K562 (cell line): ENCODE measurements at regions not wholly inside any gene's neighbourhood (a gene's known extent, or its start where the extent isn't known, plus 50 kb on each side); places are given as distances from the start of the nearest gene placed in this dataset.

Experiments used
- ATAC-seq: fragments of 200-7000 bp; cut with Tn5 transposase; 3 replicates; pipeline ENCODE4 v1.9.1; 2020; ENCODE audit warnings: moderate library complexity
- BruUV-seq: library from RNA; stranded (reverse); fragments of 400-500 nt; replicated peaks from 2 replicates; lab custom pipeline; 2021; lab: Mats Ljungman, UMichigan
- CTCF ChIA-PET: fragments of 300-600 bp; formaldehyde crosslinking; extraction: SDS; loops from one replicate; lab custom pipeline; 2021; ENCODE audit warnings: low intra/inter-chr PET ratio; lab: Yijun Ruan, JAX
- POLR2A ChIA-PET: fragments of 300-600, 350-650 bp; sonication (Branson Sonifier 250); formaldehyde crosslinking; extraction: SDS; loops from one replicate; lab custom pipeline; 2021; ENCODE audit warnings: antibody characterized with exemption, inconsistent platforms; lab: Yijun Ruan, JAX
- DNase-seq, 4 experiments: peaks; one replicate each; pipeline versions ENCODE4 v3.0.0 to v3.0.0-alpha.2; 2011 to 2018; ENCODE audit warnings: low spot score in 3 of 4, mixed read lengths in 3 of 4; ENCODE audit errors: extremely low read depth in 1 of 4
- FAIRE-seq: peaks from 2 replicates; lab custom pipeline; 2011; peaks lifted over from hg19 to GRCh38; lab: Jason Lieb, UNC
- H2AFZ ChIP-seq: 2 replicates; pipeline ENCODE4 v1.6.0; 2011; ENCODE audit warnings: low read depth, low read length, control low read depth, inconsistent platforms
- H3K27ac ChIP-seq: fragments of 200-600 bp; 3 replicates; pipeline ENCODE4 v1.8.0; 2011; ENCODE audit warnings: low read depth, mild to moderate bottlenecking, control low read depth, inconsistent platforms, low read length, moderate library complexity, mixed read lengths; ENCODE audit errors: extremely low read depth
- H3K27me3 ChIP-seq, 2 experiments: fragments of 300-600 bp in 1 of 2; 2 replicates in 1 of 2; 3 replicates in 1 of 2; pipeline versions ENCODE4 v1.6.0 to v1.8.0; 2011; ENCODE audit warnings: inconsistent platforms in 2 of 2, low read length in 2 of 2, mild to moderate bottlenecking in 1 of 2, mixed read lengths in 1 of 2, moderate library complexity in 1 of 2; ENCODE audit not compliant: control insufficient read depth in 2 of 2, insufficient read depth in 2 of 2
- H3K36me3 ChIP-seq: fragments of 300-600 bp; 3 replicates; pipeline ENCODE4 v1.8.0; 2011; ENCODE audit warnings: mild to moderate bottlenecking, low read length, inconsistent platforms; ENCODE audit not compliant: control insufficient read depth, insufficient read depth
- H3K4me1 ChIP-seq, 2 experiments: fragments of 200-600 bp in 1 of 2; replicated peaks in 1 of 2; 2 replicates in 1 of 2; 3 replicates in 1 of 2; pipeline versions ENCODE4 v1.5.1 to v1.8.0; 2011; ENCODE audit warnings: inconsistent platforms in 2 of 2, low read length in 2 of 2, mild to moderate bottlenecking in 1 of 2, mixed read lengths in 1 of 2, moderate library complexity in 1 of 2; ENCODE audit not compliant: control insufficient read depth in 2 of 2, insufficient read depth in 2 of 2
- H3K4me2 ChIP-seq: 2 replicates; pipeline ENCODE4 v1.6.1; 2011; ENCODE audit warnings: low read length, control low read depth, inconsistent platforms, mixed read lengths; ENCODE audit not compliant: insufficient read depth
- H3K4me3 ChIP-seq: fragments of 200-600 bp; sonication (generic), shearing (Covaris generic); 2 replicates; pipeline ENCODE4 v1.5.1; 2016; ENCODE audit warnings: control low read depth, inconsistent platforms
- H3K79me2 ChIP-seq: fragments of 200-600 bp; 3 replicates; pipeline ENCODE4 v1.8.0; 2011; ENCODE audit warnings: low read length, inconsistent platforms; ENCODE audit not compliant: control insufficient read depth, insufficient read depth
- H3K9ac ChIP-seq, 2 experiments: 2 replicates each; pipeline versions ENCODE4 v1.6.0 to v1.6.1; 2011; ENCODE audit warnings: low read depth in 2 of 2, low read length in 2 of 2, control low read depth in 1 of 2, inconsistent platforms in 1 of 2, mild to moderate bottlenecking in 1 of 2, mixed read lengths in 1 of 2; ENCODE audit not compliant: insufficient read depth in 1 of 2
- H3K9me1 ChIP-seq: one replicate; pipeline ENCODE4 v1.6.0; 2011; ENCODE audit warnings: inconsistent platforms, mild to moderate bottlenecking, low read length, moderate library complexity; ENCODE audit not compliant: control insufficient read depth, insufficient read depth
- H3K9me3 ChIP-seq: replicated peaks from 2 replicates; pipeline ENCODE4 v1.5.1; 2011; ENCODE audit warnings: low read depth, low read length, inconsistent platforms; ENCODE audit not compliant: control insufficient read depth, insufficient read depth
- H4K20me1 ChIP-seq: replicated peaks from 2 replicates; pipeline ENCODE4 v1.6.1; 2011; ENCODE audit warnings: low read length, inconsistent platforms, mixed read lengths; ENCODE audit not compliant: control insufficient read depth, insufficient read depth
- CHD2 ChIP-seq: IDR thresholded peaks from 2 replicates; pipeline ENCODE4 v1.6.1; 2011; ENCODE audit warnings: low read depth, low read length
- ETV1 ChIP-seq: fragments of 450-650 bp; conservative IDR thresholded peaks from 2 replicates; pipeline ENCODE4 v1.6.1; 2016; ENCODE audit warnings: missing genetic modification characterization, control low read depth, low read depth, missing compliant biosample characterization
- FOXA1 ChIP-seq: fragments of 450-650 bp; IDR thresholded peaks from 2 replicates; pipeline ENCODE4 v1.6.1; 2016; ENCODE audit warnings: mild to moderate bottlenecking, borderline replicate concordance
- GATA2 ChIP-seq: sonication (generic); formaldehyde crosslinking; IDR thresholded peaks from 2 replicates; pipeline ENCODE4 v1.4.0; 2020; ENCODE audit warnings: mild to moderate bottlenecking, missing genetic modification reagents
- GTF2F1 ChIP-seq: IDR thresholded peaks from 2 replicates; pipeline ENCODE4 v1.6.1; 2011; ENCODE audit warnings: low read depth, low read length, improper control_type of control experiment
- HDAC1 ChIP-seq, 2 experiments: fragments of 450-650 bp; IDR thresholded peaks; 2 replicates each; pipeline ENCODE4 v1.6.1; 2016 to 2017; ENCODE audit warnings: inconsistent platforms in 1 of 2, mild to moderate bottlenecking in 1 of 2, moderate library complexity in 1 of 2
- JUN ChIP-seq, 2 experiments: sonication (generic) in 1 of 2; formaldehyde crosslinking in 1 of 2; IDR thresholded peaks; 2 replicates each; pipeline versions ENCODE4 v1.6.1 to v1.8.0; 2012 to 2022; ENCODE audit warnings: borderline replicate concordance in 2 of 2, mild to moderate bottlenecking in 2 of 2, improper control_type of control experiment in 1 of 2, low read depth in 1 of 2, low read length in 1 of 2, missing genetic modification reagents in 1 of 2
- KHSRP ChIP-seq: fragments of 450-650 bp; IDR thresholded peaks from 2 replicates; pipeline ENCODE4 v1.6.1; 2017
- KLF6 ChIP-seq: fragments of 250-450 bp; sonication (Bioruptor Pico); IDR thresholded peaks from 2 replicates; pipeline ENCODE4 v1.4.0; 2020; ENCODE audit warnings: mild to moderate bottlenecking, moderate library complexity, borderline replicate concordance
- PPARD ChIP-seq: fragments of 250-450 bp; sonication (Bioruptor Pico); IDR thresholded peaks from 2 replicates; pipeline ENCODE4 v1.8.0; 2022; ENCODE audit warnings: inconsistent platforms, mild to moderate bottlenecking, moderate library complexity
- SMARCA4 ChIP-seq: fragments of 450-650 bp; IDR thresholded peaks from 2 replicates; pipeline ENCODE4 v1.6.1; 2016
- SRSF1 ChIP-seq: fragments of 200-400 bp; formaldehyde crosslinking; IDR thresholded peaks from 2 replicates; pipeline ENCODE4 v1.6.1; 2017; ENCODE audit warnings: mild to moderate bottlenecking, low read depth, low read length, moderate library complexity
- YY1 ChIP-seq, 3 experiments: IDR thresholded peaks; 2 replicates each; pipeline ENCODE4 v1.6.1; 2011; ENCODE audit warnings: low read length in 2 of 3, mild to moderate bottlenecking in 2 of 3, moderate library complexity in 2 of 3, borderline replicate concordance in 1 of 3, control low read depth in 1 of 3, low read depth in 1 of 3; ENCODE audit not compliant: insufficient read depth in 3 of 3, insufficient replicate concordance in 2 of 3, control insufficient read depth in 1 of 3, insufficient read length in 1 of 3; ENCODE audit errors: extremely low read depth in 1 of 3
- ZNF444 ChIP-seq: fragments of 250-450 bp; sonication (Bioruptor Pico); IDR thresholded peaks from 2 replicates; pipeline ENCODE4 v1.4.0; 2020; ENCODE audit warnings: mild to moderate bottlenecking, moderate library complexity
- WGBS: fragments of 100-300 bp; shearing (Covaris generic); methylation state at CpG from one replicate; pipeline ENCODE4 v1.1.6; 2016; ENCODE audit warnings: low coverage, mixed read lengths; ENCODE audit not compliant: insufficient coverage; ENCODE audit errors: missing lambda C conversion rate; 5-methylcytosine and 5-hydroxymethylcytosine counted together
- in situ Hi-C: fragments of 300-500 bp; cut with MboI; formaldehyde crosslinking; loops from 4 replicates; pipeline ENCODE4 v1.15.0; 2018; ENCODE audit warnings: inconsistent platforms, mixed read lengths
- intact Hi-C: fragments of 100-400 bp; cut with micrococcal nuclease; formaldehyde crosslinking; loops from 2 replicates; pipeline ENCODE4 v1.14.2; 2022
- TF ChIP-seq, protein P1 (sequence below): fragments of 250-450 bp; sonication (Bioruptor Pico); IDR thresholded peaks from 2 replicates; pipeline ENCODE4 v1.4.0; 2020; ENCODE audit warnings: borderline replicate concordance
- TF ChIP-seq, protein P2 (sequence below): fragments of 450-650 bp; IDR thresholded peaks from 2 replicates; pipeline ENCODE4 v1.6.1; 2017; ENCODE audit warnings: antibody characterized with exemption, mild to moderate bottlenecking

DNA sequence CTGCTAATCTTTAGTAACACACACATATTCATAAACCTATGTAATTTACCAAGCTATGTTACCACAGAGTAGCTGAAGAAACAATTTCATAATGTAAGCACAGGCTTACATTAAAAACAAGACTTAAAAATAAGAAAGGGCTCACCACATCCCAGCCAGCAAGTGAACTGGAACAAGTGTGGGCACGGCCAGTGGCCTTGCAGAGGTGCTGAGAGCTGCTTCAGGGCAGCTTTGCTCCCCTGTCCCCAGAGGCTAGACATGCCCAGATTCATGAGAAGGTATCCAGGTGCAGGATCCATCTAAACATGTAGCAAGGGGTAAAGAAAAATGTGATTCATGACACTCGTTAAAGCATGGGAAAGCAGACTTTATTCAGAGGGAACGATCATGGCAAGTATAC, 62.0 kb upstream of the CKS2 start (continued):
- TF ChIP-seq SMARCA4 (no peak), KLF6 (CRISPR knock-in tag) (no peak), GTF2F1 (no peak), PPARD (CRISPR knock-in tag) (no peak), SRSF1 (no peak), GATA2 (CRISPR knock-in tag) (no peak)

DNA sequence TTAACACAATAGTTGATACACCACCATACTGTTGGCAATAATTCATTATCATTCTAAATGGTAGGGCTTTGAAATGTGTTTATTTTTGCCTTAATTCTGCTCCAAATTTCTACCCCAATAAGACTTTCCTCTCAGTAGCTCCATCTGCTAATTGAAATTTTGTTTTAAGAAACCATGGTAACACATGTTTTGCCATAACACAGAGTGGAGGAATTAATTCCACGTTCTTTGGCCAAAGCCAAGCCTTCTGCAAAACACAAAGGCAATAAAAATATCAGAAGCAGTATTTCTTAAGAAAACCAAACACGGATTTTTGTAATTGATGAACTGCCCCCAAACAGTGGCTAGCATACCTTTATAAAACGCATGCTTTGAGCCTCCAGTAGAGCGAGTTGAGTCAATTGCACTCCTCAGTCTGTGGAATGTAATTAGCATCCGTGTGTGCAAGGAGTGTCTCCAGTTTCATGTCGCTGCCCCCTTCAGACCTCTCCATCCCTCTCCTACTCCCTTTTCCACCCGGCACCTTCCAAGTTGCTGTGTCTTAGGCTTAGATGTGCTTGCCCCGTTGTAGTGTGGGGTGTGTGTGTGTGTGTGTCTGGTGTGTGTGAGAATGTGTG, 58.2 kb upstream of the CKS2 start:
- no peaks in the 10 kb centered on the region for H3K9me3 ChIP-seq
- no TSS peak for BruUV-seq
- H4K20me1 ChIP-seq = no peaks in the 10 kb centered on the region
- ATAC-seq (no peak), DNase-seq (no peak), FAIRE-seq (no peak)
- no peaks in the 10 kb centered on the region for H3K9me1 ChIP-seq
- H3K27me3 ChIP-seq = no peaks in the 10 kb centered on the region; a peak in 1 of 5 replicates
- CTCF ChIA-PET = no interaction called here
- POLR2A ChIA-PET = no interaction called here
- H2AFZ ChIP-seq = no peak overlapping the region
- no peak overlapping the region for H3K9ac ChIP-seq
- no peaks in the 10 kb centered on the region for H3K79me2 ChIP-seq
- no peak overlapping the region for H3K27ac ChIP-seq
- 1% methylated on average over 8 of the region's 8 CpGs for WGBS
- H3K4me1 ChIP-seq = no peaks in the 10 kb centered on the region; a peak in 1 of 5 replicates
- H3K4me3 ChIP-seq = no peak overlapping the region
- no peak overlapping the region for H3K4me2 ChIP-seq
- H3K36me3 ChIP-seq = no peaks in the 10 kb centered on the region
- intact Hi-C loops (no loop called here), in situ Hi-C loops (no loop called here)
- TF ChIP-seq CHD2 (no peak), ZNF444 (CRISPR knock-in tag) (no peak), ETV1 (tag) (no peak), YY1 (IDR thresholded peaks at IDR 0.05; ENCODE audit: borderline replicate concordance in 1 of 3, control insufficient read depth in 1 of 3, extremely low read depth in 1 of 3, insufficient read depth in 3 of 3, insufficient read length in 1 of 3, insufficient replicate concordance in 2 of 3, low read depth in 1 of 3, low read length in 2 of 3) (no peak), FOXA1 (no peak), JUN (IDR thresholded peaks at IDR 0.05; ENCODE audit: borderline replicate concordance, low read depth, low read length) (no peak), JUN (CRISPR knock-in tag; IDR thresholded peaks at IDR 0.05; ENCODE audit: borderline replicate concordance) (no peak), KHSRP (no peak), HDAC1 (IDR thresholded peaks at IDR 0.05) (no peak)
- TF ChIP-seq, protein P1, sequence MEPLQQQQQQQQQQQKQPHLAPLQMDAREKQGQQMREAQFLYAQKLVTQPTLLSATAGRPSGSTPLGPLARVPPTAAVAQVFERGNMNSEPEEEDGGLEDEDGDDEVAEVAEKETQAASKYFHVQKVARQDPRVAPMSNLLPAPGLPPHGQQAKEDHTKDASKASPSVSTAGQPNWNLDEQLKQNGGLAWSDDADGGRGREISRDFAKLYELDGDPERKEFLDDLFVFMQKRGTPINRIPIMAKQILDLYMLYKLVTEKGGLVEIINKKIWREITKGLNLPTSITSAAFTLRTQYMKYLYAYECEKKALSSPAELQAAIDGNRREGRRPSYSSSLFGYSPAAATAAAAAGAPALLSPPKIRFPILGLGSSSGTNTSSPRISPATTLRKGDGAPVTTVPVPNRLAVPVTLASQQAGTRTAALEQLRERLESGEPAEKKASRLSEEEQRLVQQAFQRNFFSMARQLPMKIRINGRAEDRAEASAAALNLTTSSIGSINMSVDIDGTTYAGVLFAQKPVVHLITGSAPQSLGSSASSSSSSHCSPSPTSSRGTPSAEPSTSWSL (CRISPR knock-in tag) = no peak
- TF ChIP-seq, protein P2, sequence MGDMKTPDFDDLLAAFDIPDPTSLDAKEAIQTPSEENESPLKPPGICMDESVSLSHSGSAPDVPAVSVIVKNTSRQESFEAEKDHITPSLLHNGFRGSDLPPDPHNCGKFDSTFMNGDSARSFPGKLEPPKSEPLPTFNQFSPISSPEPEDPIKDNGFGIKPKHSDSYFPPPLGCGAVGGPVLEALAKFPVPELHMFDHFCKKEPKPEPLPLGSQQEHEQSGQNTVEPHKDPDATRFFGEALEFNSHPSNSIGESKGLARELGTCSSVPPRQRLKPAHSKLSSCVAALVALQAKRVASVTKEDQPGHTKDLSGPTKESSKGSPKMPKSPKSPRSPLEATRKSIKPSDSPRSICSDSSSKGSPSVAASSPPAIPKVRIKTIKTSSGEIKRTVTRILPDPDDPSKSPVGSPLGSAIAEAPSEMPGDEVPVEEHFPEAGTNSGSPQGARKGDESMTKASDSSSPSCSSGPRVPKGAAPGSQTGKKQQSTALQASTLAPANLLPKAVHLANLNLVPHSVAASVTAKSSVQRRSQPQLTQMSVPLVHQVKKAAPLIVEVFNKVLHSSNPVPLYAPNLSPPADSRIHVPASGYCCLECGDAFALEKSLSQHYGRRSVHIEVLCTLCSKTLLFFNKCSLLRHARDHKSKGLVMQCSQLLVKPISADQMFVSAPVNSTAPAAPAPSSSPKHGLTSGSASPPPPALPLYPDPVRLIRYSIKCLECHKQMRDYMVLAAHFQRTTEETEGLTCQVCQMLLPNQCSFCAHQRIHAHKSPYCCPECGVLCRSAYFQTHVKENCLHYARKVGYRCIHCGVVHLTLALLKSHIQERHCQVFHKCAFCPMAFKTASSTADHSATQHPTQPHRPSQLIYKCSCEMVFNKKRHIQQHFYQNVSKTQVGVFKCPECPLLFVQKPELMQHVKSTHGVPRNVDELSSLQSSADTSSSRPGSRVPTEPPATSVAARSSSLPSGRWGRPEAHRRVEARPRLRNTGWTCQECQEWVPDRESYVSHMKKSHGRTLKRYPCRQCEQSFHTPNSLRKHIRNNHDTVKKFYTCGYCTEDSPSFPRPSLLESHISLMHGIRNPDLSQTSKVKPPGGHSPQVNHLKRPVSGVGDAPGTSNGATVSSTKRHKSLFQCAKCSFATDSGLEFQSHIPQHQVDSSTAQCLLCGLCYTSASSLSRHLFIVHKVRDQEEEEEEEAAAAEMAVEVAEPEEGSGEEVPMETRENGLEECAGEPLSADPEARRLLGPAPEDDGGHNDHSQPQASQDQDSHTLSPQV = no peak
